ENCODE measurements at regions not wholly inside any gene's neighbourhood (a gene's known extent, or its start where the extent isn't known, plus 50 kb on each side); places are given as distances from the start of the nearest gene placed in this dataset.
A peak's percentile ranks its signal among the peaks of the same experiment; 100 is the strongest.

- DNase-seq (ENCODE audit: low read depth), result no peak
Observed at GRCh38 chr20:10724449-10725173, 50.8 kb upstream of the JAG1 start.

- no peak for DNase-seq (ENCODE audit: low read depth)
Observed at GRCh38 chr20:10728873-10729670, 55.3 kb upstream of the JAG1 start.

- DNase-seq (ENCODE audit: low read depth), result no peak
Observed at GRCh38 chr20:10729785-10730184, 56.0 kb upstream of the JAG1 start.

GRCh38 chr20:10730629-10731183 lies 56.9 kb upstream of the JAG1 start:
- no peak for DNase-seq (ENCODE audit: low read depth)

- no peak for DNase-seq (ENCODE audit: low read depth)
Observed at GRCh38 chr20:10731190-10731965, 57.6 kb upstream of the JAG1 start.

GRCh38 chr20:10733122-10733521 lies 59.3 kb upstream of the JAG1 start:
- DNase-seq (ENCODE audit: low read depth), result no peak

- DNase-seq (ENCODE audit: low read depth), result no peak
Observed at GRCh38 chr20:10735195-10735949, 61.6 kb upstream of the JAG1 start.

- no peak for DNase-seq (ENCODE audit: low read depth)
Observed at GRCh38 chr20:10739134-10739533, 65.3 kb upstream of the JAG1 start.

- no peak for DNase-seq (ENCODE audit: low read depth)
Observed at GRCh38 chr20:10739566-10739965, 65.8 kb upstream of the JAG1 start.

- DNase-seq (ENCODE audit: low read depth), result no peak
Observed at GRCh38 chr20:10741060-10741459, 67.3 kb upstream of the JAG1 start.

- DNase-seq (ENCODE audit: low read depth), result no peak
Observed at GRCh38 chr20:10745790-10746189, 72.0 kb upstream of the JAG1 start.

GRCh38 chr20:10747019-10747418 lies 73.2 kb upstream of the JAG1 start:
- no peak for DNase-seq (ENCODE audit: low read depth)

- no peak for DNase-seq (ENCODE audit: low read depth)
Observed at GRCh38 chr20:10749084-10749483, 75.3 kb upstream of the JAG1 start.

GRCh38 chr20:10752206-10752605 lies 78.4 kb upstream of the JAG1 start:
- no peak for DNase-seq (ENCODE audit: low read depth)

- no peak for DNase-seq (ENCODE audit: low read depth)
Observed at GRCh38 chr20:10754824-10755223, 81.0 kb upstream of the JAG1 start.

- no peak for DNase-seq (ENCODE audit: low read depth)
Observed at GRCh38 chr20:10758446-10758845, 84.6 kb upstream of the JAG1 start.

- peak; percentile 85 for DNase-seq (ENCODE audit: low read depth)
Observed at GRCh38 chr20:10761232-10761631, 87.4 kb upstream of the JAG1 start.

- DNase-seq (ENCODE audit: low read depth), result peak; percentile 68
Observed at GRCh38 chr20:10761786-10762185, 88.0 kb upstream of the JAG1 start.

- DNase-seq (ENCODE audit: low read depth), result no peak
Observed at GRCh38 chr20:10762216-10762615, 88.4 kb upstream of the JAG1 start.

GRCh38 chr20:10763112-10763511 lies 89.3 kb upstream of the JAG1 start:
- DNase-seq (ENCODE audit: low read depth), result no peak

GRCh38 chr20:10769700-10770099 lies 95.9 kb upstream of the JAG1 start:
- DNase-seq (ENCODE audit: low read depth), result no peak

- DNase-seq (ENCODE audit: low read depth), result no peak
Observed at GRCh38 chr20:10770753-10771152, 97.0 kb upstream of the JAG1 start.

Measured in stromal cell of bone marrow (primary cell).